HG02798 (cell line): ENCODE measurements at regions not wholly inside any gene's neighbourhood (a gene's known extent, or its start where the extent isn't known, plus 50 kb on each side); places are given as distances from the start of the nearest gene placed in this dataset.
"Not testable (repeated sequence)": the region's sequence is repeated elsewhere in the genome, so short reads cannot be mapped to it uniquely, and the experiment has no call there.

ENCODE experiments used
- ATAC-seq: cut with Tn5 transposase; IDR thresholded peaks from one replicate; pipeline ENCODE4 v1.9.1; 2021; ENCODE audit warnings: mild to moderate bottlenecking; ENCODE audit not compliant: unreplicated experiment, poor library complexity

- peak; percentile 61 for ATAC-seq
These were observed 51.9 kb upstream of the NMUR2 start for GRCh38 chr5:152456815-152457443.

GRCh38 chr5:152462021-152462721 is 57.1 kb upstream of the NMUR2 start:
- peak; percentile 84 for ATAC-seq

GRCh38 chr5:152464048-152464447 is 59.0 kb upstream of the NMUR2 start:
- no peak for ATAC-seq

GRCh38 chr5:152465140-152465539 is 60.1 kb upstream of the NMUR2 start:
- ATAC-seq, result no peak

GRCh38 chr5:152466085-152466745 is 61.1 kb upstream of the NMUR2 start:
- ATAC-seq, result no peak

- no peak for ATAC-seq
These were observed 65.1 kb upstream of the NMUR2 start for GRCh38 chr5:152470167-152470566.

GRCh38 chr5:152472083-152472482 is 67.0 kb upstream of the NMUR2 start:
- ATAC-seq, result no peak

- ATAC-seq, result no peak
These were observed 69.9 kb upstream of the NMUR2 start for GRCh38 chr5:152474961-152475360.

- ATAC-seq, result no peak
These were observed 72.5 kb upstream of the NMUR2 start for GRCh38 chr5:152477536-152477935.

- ATAC-seq, result not testable (repeated sequence)
These were observed 74.8 kb upstream of the NMUR2 start for GRCh38 chr5:152479866-152480265.

- ATAC-seq, result peak; percentile 81
These were observed 75.6 kb upstream of the NMUR2 start for GRCh38 chr5:152480677-152481076.

- no peak for ATAC-seq
These were observed 82.1 kb upstream of the NMUR2 start for GRCh38 chr5:152487130-152487529.

GRCh38 chr5:152488869-152489268 is 83.8 kb upstream of the NMUR2 start:
- ATAC-seq, result no peak

GRCh38 chr5:152499814-152500535 is 94.9 kb upstream of the NMUR2 start:
- no peak for ATAC-seq

GRCh38 chr5:152501294-152501693 is 96.2 kb upstream of the NMUR2 start:
- ATAC-seq, result no peak

- ATAC-seq, result peak; percentile 41
These were observed 98.1 kb upstream of the NMUR2 start for GRCh38 chr5:152503206-152503605.

- peak; percentile 90 for ATAC-seq
These were observed 100.5 kb upstream of the NMUR2 start for GRCh38 chr5:152505442-152506042.

- no peak for ATAC-seq
These were observed 106.0 kb upstream of the NMUR2 start for GRCh38 chr5:152511120-152511519.

- no peak for ATAC-seq
These were observed 106.6 kb upstream of the NMUR2 start for GRCh38 chr5:152511531-152512132.

GRCh38 chr5:152514827-152515397 is 109.8 kb upstream of the NMUR2 start:
- ATAC-seq, result no peak
